ENCODE measurements at regions not wholly inside any gene's neighbourhood (a gene's known extent, or its start where the extent isn't known, plus 50 kb on each side); places are given as distances from the start of the nearest gene placed in this dataset.
"Not testable (repeated sequence)": the region's sequence is repeated elsewhere in the genome, so short reads cannot be mapped to it uniquely, and the experiment has no call there.

GRCh38 chr2:160584972-160585494 lies 91.4 kb upstream of the RBMS1 start:
- DNase-seq = no peak

DNA sequence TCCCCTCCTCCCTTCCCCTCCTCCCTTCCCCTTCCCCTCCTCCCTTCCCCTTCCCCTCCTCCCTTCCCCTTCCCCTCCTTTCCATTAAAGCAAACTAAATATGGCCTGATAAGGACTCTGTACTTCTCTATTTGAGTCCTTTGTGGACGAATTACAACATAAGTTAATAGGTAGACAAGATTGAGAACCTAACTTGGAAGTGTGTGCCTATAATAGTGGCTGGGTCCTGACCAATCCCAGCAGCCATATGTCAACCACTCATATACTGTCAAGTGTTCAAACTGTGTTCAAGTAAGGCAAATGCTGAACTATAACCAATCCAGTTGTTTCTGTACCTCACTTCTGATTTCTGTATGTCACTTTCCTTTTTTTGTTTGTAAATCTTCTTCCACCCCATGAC lies 97.1 kb upstream of the RBMS1 start:
- DNase-seq = no peak

GRCh38 chr2:160592401-160592800 lies 98.8 kb upstream of the RBMS1 start:
- no peak for DNase-seq

DNA sequence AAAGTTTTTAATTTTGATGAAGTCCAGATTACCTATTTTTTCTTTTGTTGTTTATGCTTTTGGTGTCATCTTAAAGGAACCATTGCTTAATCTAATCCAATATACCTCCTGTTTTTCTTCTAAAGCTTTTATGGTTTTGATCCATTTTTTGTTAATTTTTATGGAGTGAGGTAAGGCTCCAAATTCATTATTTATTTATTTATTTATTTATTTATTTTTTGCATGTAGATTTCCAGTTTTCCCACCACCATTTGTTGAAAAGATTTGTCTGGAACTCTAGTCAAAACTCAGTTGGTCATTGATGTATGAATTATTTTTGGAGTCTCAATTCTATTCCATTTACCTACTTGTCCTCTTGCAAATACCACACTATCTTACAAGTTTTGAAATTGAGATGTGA lies 99.4 kb upstream of the RBMS1 start:
- DNase-seq = no peak

GRCh38 chr2:160596441-160596840 lies 102.8 kb upstream of the RBMS1 start:
- no peak for DNase-seq

GRCh38 chr2:160600437-160600836 lies 106.8 kb upstream of the RBMS1 start:
- not testable (repeated sequence) for DNase-seq

GRCh38 chr2:160602073-160602472 lies 108.5 kb upstream of the RBMS1 start:
- DNase-seq = no peak

DNA sequence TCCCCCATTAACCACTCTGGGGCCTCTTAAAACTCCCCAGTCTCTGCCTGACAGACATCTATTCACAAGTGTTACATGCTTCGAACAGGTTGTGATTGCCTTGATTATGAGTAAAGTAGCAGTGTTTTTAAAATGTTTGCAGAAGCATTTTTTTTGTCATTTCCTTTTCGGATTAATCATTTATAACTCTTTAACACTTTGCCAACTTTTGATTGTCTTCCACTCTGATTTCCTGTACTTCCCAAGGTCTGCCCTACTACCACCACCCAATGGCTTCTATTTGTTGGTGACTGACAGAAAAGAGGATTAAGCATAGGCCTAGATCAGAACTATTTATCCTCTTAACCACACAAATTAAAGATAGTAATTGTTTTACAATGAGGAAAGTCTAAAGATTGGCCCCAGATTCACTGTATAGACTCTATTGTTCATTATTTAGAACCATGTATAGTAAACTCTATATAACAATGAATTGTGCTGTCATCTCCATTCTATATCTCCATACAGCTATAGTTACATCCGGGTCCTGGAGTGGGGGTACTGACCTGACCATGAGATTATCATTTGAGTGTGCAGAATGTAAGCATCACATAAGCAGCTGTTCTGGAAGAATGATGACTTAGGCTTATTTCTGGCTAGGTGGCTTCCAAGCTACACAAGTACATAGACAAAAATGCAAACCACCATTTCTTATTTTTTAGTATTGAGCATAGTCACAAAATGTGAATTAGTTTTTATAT lies 110.3 kb upstream of the RBMS1 start:
- DNase-seq = no peak

- no peak for DNase-seq
These were observed 112.7 kb upstream of the RBMS1 start for GRCh38 chr2:160606341-160606740.

- no peak for DNase-seq
These were observed 115.0 kb upstream of the RBMS1 start for GRCh38 chr2:160608599-160608998.

GRCh38 chr2:160609346-160609745 lies 115.7 kb upstream of the RBMS1 start:
- DNase-seq = no peak

GRCh38 chr2:160610041-160610440 lies 116.4 kb upstream of the RBMS1 start:
- DNase-seq = no peak

- DNase-seq = no peak
These were observed 118.8 kb upstream of the RBMS1 start for GRCh38 chr2:160612266-160612856.

DNA sequence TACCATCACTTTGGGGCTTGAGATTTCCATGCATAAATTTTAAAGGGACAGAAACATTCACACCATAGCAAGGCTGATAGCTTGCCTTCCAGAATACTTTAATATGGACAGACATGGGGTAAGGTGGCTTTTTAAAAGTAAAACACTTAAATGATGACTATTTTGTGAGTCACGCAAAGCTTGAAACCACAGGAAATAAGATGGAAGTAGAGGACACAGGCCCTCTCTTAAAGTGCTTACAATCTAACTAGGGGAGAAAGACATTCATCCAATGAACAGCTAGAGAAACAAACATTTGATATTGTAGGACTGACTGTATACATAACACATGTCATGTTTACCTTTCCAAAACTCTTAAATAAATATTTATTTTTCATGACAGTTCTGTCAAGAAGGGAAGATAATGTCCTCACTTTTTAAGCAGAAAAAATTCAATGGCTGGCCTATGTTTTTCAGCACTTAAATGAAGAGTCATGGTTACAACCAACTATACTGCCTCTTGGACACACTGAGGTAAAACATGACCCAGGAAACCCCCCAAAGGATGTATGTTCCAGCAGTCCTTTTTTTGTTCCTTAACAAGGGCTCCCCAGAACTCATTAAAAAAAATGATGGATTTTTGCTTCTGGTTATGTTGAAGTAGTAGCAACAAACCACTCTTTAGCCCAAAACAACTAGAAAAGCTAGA lies 120.0 kb upstream of the RBMS1 start:
- no peak for DNase-seq

GRCh38 chr2:160614391-160614790 lies 120.8 kb upstream of the RBMS1 start:
- no peak for DNase-seq

GRCh38 chr2:160615706-160616105 lies 122.1 kb upstream of the RBMS1 start:
- no peak for DNase-seq

GRCh38 chr2:160616149-160616548 lies 122.5 kb upstream of the RBMS1 start:
- DNase-seq = no peak

- no peak for DNase-seq
These were observed 128.1 kb upstream of the RBMS1 start for GRCh38 chr2:160621748-160622147.

DNA sequence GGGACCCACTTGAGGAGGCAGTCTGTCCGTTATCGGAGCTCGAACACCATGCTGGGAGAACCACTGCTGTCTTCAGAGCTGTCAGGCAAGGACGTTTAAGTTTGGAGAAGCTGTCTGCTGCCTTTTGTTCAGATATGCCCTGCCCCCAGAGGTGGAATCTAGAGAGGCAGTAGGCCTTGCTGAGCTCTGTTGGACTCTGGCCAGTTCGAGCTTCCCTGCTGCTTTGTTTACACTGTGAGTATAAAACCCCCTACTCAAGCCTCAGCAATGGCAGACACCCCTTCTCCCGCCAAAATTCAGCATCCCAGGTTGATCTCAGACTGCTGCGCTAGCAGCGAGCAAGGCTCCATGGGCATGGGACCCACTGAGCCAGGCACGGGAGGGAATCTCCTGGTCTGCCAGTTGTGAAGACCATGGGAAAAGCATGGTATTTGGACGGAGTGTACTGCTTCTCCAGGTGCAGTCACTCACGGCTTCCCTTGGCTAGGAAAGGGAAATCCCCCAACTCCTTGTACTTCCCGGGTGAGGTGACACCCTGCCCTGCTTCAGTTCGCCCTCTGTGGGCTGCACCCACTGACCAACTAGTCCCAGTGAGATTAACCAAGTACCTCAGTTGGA lies 134.5 kb upstream of the RBMS1 start:
- DNase-seq = not testable (repeated sequence)

- no peak for DNase-seq
These were observed 135.2 kb upstream of the RBMS1 start for GRCh38 chr2:160628811-160629210.

GRCh38 chr2:160630801-160631590 lies 137.4 kb upstream of the RBMS1 start:
- DNase-seq = no peak

- no peak for DNase-seq
These were observed 138.7 kb upstream of the RBMS1 start for GRCh38 chr2:160632084-160632975.
